ENCODE measurements at regions not wholly inside any gene's neighbourhood (a gene's known extent, or its start where the extent isn't known, plus 50 kb on each side); places are given as distances from the start of the nearest gene placed in this dataset.

DNA sequence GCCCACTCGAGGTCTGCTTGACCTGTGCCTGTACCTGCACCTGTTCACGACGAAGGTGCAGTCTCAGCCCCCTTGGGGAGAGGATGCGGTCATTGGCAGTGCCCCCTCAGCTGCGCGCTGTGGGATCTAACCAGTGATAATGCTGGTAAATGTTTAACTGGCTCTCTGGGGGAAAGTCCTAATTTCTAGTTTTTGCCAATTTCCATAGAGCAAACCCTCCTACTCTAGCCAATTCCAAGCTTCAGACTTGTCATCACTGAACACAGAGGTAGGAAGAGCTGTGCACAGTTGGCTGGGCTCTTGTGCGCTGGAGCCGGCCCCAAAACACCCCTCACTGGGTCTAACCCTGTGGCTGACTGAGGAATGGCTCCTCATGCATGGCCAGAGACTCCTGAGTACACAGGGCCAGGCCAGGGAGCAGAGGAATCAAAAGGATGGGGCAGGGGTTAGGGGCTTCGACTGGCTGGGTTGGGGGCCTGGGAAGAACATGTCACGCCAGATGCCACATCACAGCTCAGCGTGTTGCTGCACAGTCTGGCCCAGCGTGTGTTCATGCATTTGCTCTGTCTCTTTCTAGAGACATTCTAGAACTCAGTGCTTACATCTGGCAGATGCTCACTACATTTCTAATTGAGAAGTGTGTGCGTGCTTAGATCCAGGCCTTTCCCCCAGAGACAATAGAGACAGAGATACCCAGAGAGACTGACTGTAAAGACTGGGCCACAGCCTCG lies 270.8 kb downstream of the BCOR start:
- TF ChIP-seq, protein P1, sequence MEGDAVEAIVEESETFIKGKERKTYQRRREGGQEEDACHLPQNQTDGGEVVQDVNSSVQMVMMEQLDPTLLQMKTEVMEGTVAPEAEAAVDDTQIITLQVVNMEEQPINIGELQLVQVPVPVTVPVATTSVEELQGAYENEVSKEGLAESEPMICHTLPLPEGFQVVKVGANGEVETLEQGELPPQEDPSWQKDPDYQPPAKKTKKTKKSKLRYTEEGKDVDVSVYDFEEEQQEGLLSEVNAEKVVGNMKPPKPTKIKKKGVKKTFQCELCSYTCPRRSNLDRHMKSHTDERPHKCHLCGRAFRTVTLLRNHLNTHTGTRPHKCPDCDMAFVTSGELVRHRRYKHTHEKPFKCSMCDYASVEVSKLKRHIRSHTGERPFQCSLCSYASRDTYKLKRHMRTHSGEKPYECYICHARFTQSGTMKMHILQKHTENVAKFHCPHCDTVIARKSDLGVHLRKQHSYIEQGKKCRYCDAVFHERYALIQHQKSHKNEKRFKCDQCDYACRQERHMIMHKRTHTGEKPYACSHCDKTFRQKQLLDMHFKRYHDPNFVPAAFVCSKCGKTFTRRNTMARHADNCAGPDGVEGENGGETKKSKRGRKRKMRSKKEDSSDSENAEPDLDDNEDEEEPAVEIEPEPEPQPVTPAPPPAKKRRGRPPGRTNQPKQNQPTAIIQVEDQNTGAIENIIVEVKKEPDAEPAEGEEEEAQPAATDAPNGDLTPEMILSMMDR (IDR thresholded peaks at IDR 0.05), result no peak
- TF ChIP-seq POLR2A (IDR thresholded peaks at IDR 0.05) (no peak), EP300 (IDR thresholded peaks at IDR 0.05) (no peak)
